Cardiac muscle cell (in vitro differentiated cells and primary cell): ENCODE measurements at regions not wholly inside any gene's neighbourhood (a gene's known extent, or its start where the extent isn't known, plus 50 kb on each side); places are given as distances from the start of the nearest gene placed in this dataset.

ENCODE experiments used
- DNase-seq, 2 donors: peaks; one replicate each; pipeline versions ENCODE4 v3.0.0 to v3.0.0-alpha.2; 2010 to 2017; ENCODE audit warnings: low read depth in 1 of 2, low spot score in 1 of 2
- H3K27ac ChIP-seq: fragments of 200-600 bp; sonication (generic); 2 replicates; pipeline ENCODE4 v1.5.1; 2016
- H3K27me3 ChIP-seq: fragments of 200-600 bp; sonication (generic); 2 replicates; pipeline ENCODE4 v1.6.0; 2016; ENCODE audit warnings: control low read depth
- H3K36me3 ChIP-seq: fragments of 200-600 bp; sonication (generic); 2 replicates; pipeline ENCODE4 v1.5.1; 2016; ENCODE audit warnings: control low read depth
- H3K4me1 ChIP-seq: fragments of 200-600 bp; sonication (generic); 2 replicates; pipeline ENCODE4 v1.8.1; 2017; ENCODE audit warnings: low read depth, mild to moderate bottlenecking, mixed run types
- H3K4me3 ChIP-seq: fragments of 200-600 bp; sonication (generic); 2 replicates; pipeline ENCODE4 v1.5.1; 2016; ENCODE audit warnings: mild to moderate bottlenecking
- H3K9me3 ChIP-seq: fragments of 200-600 bp; sonication (generic); 2 replicates; pipeline ENCODE4 v1.5.1; 2017; ENCODE audit warnings: low read depth, mild to moderate bottlenecking, control low read depth
- TF ChIP-seq, protein P1 (sequence below): IDR thresholded peaks from 2 replicates; pipeline ENCODE4 v1.5.1; 2012; ENCODE audit warnings: low read depth, mild to moderate bottlenecking, low read length

DNA sequence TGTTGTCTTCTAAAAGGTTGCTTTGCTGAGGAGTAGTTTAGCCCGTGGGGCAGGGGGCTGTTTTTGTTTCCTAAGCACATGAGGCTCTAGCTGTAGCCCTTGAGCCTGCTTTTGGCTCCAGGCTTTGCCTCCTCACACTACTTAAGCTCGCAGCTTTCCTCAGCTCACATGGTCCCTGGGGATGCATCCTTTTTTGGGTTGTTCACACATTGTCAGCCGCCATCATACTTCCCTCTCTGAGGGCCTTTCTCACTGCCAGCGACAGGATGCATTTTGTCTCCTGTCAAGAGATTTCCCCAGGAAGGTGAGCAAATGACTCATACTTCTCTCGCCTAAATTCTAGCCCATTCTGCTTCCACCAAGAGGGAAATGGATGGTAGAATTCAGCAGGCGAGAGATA lies 279.5 kb upstream of the PKDCC start:
- peaks cover 4% of the 10 kb centered on the region for H3K27me3 ChIP-seq
- no peak overlapping the region for H3K4me3 ChIP-seq
- no peaks in the 10 kb centered on the region for H3K36me3 ChIP-seq
- no peaks in the 10 kb centered on the region for H3K4me1 ChIP-seq
- H3K9me3 ChIP-seq: no peaks in the 10 kb centered on the region
- H3K27ac ChIP-seq: no peak overlapping the region
- peak in 1 of 2 donors; percentile 4 for DNase-seq
- TF ChIP-seq, protein P1, sequence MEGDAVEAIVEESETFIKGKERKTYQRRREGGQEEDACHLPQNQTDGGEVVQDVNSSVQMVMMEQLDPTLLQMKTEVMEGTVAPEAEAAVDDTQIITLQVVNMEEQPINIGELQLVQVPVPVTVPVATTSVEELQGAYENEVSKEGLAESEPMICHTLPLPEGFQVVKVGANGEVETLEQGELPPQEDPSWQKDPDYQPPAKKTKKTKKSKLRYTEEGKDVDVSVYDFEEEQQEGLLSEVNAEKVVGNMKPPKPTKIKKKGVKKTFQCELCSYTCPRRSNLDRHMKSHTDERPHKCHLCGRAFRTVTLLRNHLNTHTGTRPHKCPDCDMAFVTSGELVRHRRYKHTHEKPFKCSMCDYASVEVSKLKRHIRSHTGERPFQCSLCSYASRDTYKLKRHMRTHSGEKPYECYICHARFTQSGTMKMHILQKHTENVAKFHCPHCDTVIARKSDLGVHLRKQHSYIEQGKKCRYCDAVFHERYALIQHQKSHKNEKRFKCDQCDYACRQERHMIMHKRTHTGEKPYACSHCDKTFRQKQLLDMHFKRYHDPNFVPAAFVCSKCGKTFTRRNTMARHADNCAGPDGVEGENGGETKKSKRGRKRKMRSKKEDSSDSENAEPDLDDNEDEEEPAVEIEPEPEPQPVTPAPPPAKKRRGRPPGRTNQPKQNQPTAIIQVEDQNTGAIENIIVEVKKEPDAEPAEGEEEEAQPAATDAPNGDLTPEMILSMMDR: no peak

DNA sequence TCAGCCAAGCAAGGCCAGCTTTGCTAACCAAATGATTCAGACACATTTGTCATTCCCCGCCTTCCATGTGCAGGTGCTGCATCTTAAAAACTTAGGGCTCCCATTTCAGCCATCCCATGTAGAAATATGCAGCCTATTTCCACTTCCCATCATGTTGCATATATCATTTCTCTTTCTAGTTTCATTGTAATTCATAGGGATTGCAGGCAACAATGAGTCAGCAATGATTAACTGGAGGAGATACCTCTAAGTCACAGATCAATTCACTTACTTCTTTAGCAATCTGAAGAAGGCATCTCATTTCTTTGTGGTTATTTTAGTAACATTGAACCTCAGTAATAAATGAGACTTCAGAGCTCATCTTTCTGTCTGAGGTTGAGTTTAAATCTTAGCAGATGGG lies 276.1 kb upstream of the PKDCC start:
- Histone ChIP-seq H3K27me3 (peaks cover 4% of the 10 kb centered on the region), H3K27ac (no peak overlapping the region), H3K9me3 (no peaks in the 10 kb centered on the region), H3K4me1 (no peaks in the 10 kb centered on the region), H3K36me3 (no peaks in the 10 kb centered on the region), H3K4me3 (no peak overlapping the region)
- no peak for DNase-seq
- TF ChIP-seq, protein P1: no peak

DNA sequence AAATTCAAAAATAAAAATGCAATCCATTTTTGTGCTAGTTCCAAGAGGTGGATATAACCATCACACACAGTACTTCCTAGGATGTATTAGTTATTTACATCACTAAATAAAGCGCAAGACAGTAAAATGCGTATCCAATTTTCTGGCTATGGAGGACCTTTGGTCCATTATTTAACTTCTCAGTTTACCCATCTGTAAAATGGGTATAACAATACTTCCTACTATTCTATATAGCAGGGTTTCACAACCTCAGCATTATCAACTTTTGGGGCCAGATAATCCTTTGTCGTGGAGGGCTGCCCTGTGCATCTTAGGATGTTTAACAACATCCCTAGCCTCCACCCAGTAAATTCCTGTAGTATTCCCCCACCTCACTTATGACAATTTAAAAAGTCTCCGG lies 275.1 kb upstream of the PKDCC start:
- Histone ChIP-seq H3K4me1 (no peaks in the 10 kb centered on the region), H3K36me3 (no peaks in the 10 kb centered on the region), H3K27me3 (peaks cover 4% of the 10 kb centered on the region), H3K4me3 (no peak overlapping the region), H3K9me3 (no peaks in the 10 kb centered on the region), H3K27ac (no peak overlapping the region)
- no peak for DNase-seq
- TF ChIP-seq, protein P1: no peak

DNA sequence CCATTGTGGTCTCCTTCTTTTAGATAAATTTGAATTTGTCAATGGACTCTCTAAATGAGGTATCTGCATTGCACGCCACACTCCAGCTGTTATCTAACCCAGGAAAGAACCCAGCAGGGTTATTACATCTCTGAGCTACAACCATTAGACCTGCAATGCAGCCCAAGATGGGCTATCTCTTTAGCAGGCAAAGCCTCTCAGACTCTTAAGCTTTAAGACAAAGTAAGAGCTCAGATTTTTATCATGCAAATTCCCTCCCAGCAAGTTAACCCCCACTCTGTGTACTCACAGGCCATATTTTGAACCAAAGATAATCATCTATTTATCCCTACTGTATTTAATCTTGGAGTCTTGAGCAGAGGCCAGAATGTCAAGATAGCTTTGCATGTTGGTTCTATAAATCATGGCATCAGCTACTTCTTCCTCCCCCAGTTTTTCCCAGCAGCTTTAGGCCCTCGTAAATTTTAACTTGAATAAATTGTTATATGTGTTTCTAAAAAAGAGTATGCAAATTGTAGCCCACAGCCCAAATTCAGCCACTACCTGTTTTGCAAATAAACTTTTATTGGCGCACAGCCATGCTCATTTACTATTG lies 273.7 kb upstream of the PKDCC start:
- no peaks in the 10 kb centered on the region for H3K4me1 ChIP-seq
- TF ChIP-seq, protein P1: no peak
- peaks cover 4% of the 10 kb centered on the region for H3K27me3 ChIP-seq
- H3K36me3 ChIP-seq: no peaks in the 10 kb centered on the region
- H3K27ac ChIP-seq: no peak overlapping the region
- no peaks in the 10 kb centered on the region for H3K9me3 ChIP-seq
- no peak overlapping the region for H3K4me3 ChIP-seq
- no peak for DNase-seq

DNA sequence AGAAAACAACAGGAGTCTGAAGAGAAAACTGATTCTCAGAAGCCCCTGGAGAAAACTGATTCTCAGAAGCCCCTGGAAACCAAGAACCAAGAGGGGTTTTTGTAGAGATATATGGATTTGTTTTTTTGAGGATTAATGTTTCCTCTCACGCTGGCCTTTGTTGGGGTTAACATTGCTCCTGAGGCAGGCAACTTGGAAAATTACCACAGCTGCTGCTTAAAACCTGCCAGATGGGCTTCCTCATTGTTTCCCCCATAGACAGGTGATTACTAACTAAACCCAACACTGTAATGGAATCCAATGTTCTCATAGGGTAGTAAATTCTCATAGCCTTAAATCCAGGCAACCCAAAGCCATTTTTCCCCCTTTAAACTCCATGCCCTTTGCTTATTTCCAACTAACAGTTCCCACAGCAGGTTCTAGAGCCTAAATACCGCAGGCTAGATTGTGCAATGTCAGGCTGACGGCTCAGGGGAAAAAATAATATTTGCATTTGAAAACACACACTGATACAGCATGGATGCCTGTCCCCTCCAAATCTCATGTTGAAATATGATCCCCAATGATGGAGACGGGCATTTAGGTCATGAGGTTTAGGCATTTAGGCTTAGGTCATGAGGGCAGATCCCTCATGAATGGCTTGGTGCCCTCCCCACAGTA lies 272.3 kb upstream of the PKDCC start:
- Histone ChIP-seq H3K27me3 (peaks cover 2% of the 10 kb centered on the region), H3K9me3 (no peaks in the 10 kb centered on the region), H3K27ac (no peak overlapping the region), H3K36me3 (no peaks in the 10 kb centered on the region), H3K4me1 (no peaks in the 10 kb centered on the region), H3K4me3 (no peak overlapping the region)
- no peak for DNase-seq
- TF ChIP-seq, protein P1: no peak
